Left ventricle myocardium inferior (tissue), 1 donor: ENCODE measurements at regions not wholly inside any gene's neighbourhood (a gene's known extent, or its start where the extent isn't known, plus 50 kb on each side); places are given as distances from the start of the nearest gene placed in this dataset.

Experiments used
- DNase-seq: peaks from one replicate; pipeline ENCODE4 v3.0.0-alpha.2; 2020
- H3K27ac ChIP-seq: fragments of 200-600 bp; replicated peaks from 2 replicates; pipeline ENCODE4 v1.8.0; 2021
- H3K27me3 ChIP-seq: fragments of 200-600 bp; 2 replicates; pipeline ENCODE4 v1.8.0; 2021; ENCODE audit warnings: low read depth
- H3K36me3 ChIP-seq: fragments of 200-600 bp; 2 replicates; pipeline ENCODE4 v1.8.0; 2021
- H3K4me1 ChIP-seq: fragments of 200-600 bp; 2 replicates; pipeline ENCODE4 v1.8.0; 2021
- H3K4me3 ChIP-seq: fragments of 200-600 bp; 2 replicates; pipeline ENCODE4 v1.8.0; 2021; ENCODE audit warnings: mild to moderate bottlenecking, moderate library complexity
- H3K9me3 ChIP-seq: fragments of 200-600 bp; replicated peaks from 2 replicates; pipeline ENCODE4 v1.8.0; 2021
- intact Hi-C: fragments of 100-400 bp; cut with micrococcal nuclease; formaldehyde crosslinking; loops from one replicate; pipeline ENCODE4 v1.11.0; 2022
- TF ChIP-seq, protein P1 (sequence below): fragments of 200-600 bp; IDR thresholded peaks from 2 replicates; pipeline ENCODE4 v1.8.0; 2021; ENCODE audit warnings: antibody characterized with exemption, mild to moderate bottlenecking, borderline replicate concordance
- donor health status: DM: no; HTN: yes; CAD: no; lungs with severe emphysema.

DNA sequence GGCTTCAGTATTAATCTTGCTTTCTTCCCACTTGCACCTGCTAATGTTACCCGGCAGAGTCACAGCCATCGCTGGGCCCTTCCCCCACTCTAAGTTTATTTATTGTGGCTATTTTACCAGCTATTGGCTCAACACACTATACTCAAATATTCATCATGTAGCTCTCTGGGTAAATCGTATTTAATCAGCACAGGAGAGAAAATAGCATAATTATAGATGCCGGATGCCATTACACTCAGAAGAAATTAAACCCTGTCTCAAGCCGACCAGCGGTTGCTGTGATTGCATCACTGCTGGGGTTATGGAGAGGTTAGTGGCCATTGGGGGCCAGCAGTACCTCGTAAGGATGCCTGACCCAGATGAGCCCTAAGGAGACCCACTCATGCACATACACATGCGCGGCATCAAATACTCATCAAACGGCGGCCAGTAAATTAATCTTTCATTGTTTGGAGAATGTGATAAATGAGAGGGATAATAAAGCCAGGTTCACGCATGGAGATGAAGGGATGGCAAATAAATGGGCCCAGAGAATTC lies 269.5 kb upstream of the ZFHX3 start:
- intact Hi-C loops, result no loop called here
- Histone ChIP-seq H3K4me3 (no peak overlapping the region), H3K36me3 (no peaks in the 10 kb centered on the region), H3K9me3 (peaks cover 8% of the 10 kb centered on the region), H3K27me3 (no peaks in the 10 kb centered on the region), H3K27ac (no peak overlapping the region), H3K4me1 (no peaks in the 10 kb centered on the region)
- no peak for DNase-seq
- TF ChIP-seq, protein P1, sequence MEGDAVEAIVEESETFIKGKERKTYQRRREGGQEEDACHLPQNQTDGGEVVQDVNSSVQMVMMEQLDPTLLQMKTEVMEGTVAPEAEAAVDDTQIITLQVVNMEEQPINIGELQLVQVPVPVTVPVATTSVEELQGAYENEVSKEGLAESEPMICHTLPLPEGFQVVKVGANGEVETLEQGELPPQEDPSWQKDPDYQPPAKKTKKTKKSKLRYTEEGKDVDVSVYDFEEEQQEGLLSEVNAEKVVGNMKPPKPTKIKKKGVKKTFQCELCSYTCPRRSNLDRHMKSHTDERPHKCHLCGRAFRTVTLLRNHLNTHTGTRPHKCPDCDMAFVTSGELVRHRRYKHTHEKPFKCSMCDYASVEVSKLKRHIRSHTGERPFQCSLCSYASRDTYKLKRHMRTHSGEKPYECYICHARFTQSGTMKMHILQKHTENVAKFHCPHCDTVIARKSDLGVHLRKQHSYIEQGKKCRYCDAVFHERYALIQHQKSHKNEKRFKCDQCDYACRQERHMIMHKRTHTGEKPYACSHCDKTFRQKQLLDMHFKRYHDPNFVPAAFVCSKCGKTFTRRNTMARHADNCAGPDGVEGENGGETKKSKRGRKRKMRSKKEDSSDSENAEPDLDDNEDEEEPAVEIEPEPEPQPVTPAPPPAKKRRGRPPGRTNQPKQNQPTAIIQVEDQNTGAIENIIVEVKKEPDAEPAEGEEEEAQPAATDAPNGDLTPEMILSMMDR, result no peak

DNA sequence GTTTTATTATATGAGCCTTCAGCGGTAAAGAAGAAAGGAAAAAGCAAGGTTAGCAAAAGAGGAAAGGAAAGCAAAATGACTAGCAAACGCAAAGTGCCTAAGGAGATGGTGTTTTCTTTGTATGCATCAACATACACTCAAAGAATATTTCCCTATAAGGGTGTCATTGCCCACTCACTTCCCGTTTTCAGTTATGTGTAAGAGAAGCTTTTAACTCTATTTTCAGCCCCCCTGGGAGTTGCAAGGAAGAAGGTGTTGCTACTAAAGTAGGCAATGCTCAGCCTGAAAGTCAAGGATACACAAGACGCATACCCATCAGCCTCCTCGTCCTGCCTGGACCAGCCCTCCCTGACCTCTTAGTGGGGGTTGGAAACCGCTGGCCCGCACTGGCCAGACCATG lies 267.7 kb upstream of the ZFHX3 start:
- Histone ChIP-seq H3K4me3 (no peak overlapping the region), H3K4me1 (no peaks in the 10 kb centered on the region), H3K36me3 (no peaks in the 10 kb centered on the region), H3K9me3 (peaks cover 8% of the 10 kb centered on the region), H3K27me3 (no peaks in the 10 kb centered on the region), H3K27ac (no peak overlapping the region)
- TF ChIP-seq, protein P1, result no peak
- no peak for DNase-seq
- intact Hi-C loops, result no loop called here

DNA sequence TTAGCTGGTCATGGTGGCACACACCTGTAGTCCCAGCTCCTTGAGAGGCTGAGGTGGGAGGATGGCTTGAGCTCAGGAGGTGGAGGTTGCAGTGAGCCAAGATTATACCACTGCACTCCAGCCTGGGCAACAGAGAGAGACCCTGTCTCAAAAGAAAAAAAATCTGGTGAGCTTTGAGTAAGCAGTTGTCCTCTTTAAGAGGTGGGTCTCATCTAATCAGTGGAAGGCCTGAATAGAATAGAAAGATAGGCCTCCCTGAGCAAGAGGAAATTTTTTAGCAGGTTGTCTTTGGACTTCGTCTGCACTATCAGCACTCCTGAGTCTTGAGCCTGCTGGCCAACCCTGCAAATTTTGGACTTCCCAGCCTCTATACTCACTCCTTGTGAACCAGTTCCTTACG lies 266.0 kb upstream of the ZFHX3 start:
- H3K27ac ChIP-seq, result no peak overlapping the region
- intact Hi-C loops, result no loop called here
- DNase-seq, result no peak
- H3K4me3 ChIP-seq, result no peak overlapping the region
- H3K9me3 ChIP-seq, result peaks cover 8% of the 10 kb centered on the region
- no peaks in the 10 kb centered on the region for H3K4me1 ChIP-seq
- no peaks in the 10 kb centered on the region for H3K36me3 ChIP-seq
- no peaks in the 10 kb centered on the region for H3K27me3 ChIP-seq
- TF ChIP-seq, protein P1, result no peak

DNA sequence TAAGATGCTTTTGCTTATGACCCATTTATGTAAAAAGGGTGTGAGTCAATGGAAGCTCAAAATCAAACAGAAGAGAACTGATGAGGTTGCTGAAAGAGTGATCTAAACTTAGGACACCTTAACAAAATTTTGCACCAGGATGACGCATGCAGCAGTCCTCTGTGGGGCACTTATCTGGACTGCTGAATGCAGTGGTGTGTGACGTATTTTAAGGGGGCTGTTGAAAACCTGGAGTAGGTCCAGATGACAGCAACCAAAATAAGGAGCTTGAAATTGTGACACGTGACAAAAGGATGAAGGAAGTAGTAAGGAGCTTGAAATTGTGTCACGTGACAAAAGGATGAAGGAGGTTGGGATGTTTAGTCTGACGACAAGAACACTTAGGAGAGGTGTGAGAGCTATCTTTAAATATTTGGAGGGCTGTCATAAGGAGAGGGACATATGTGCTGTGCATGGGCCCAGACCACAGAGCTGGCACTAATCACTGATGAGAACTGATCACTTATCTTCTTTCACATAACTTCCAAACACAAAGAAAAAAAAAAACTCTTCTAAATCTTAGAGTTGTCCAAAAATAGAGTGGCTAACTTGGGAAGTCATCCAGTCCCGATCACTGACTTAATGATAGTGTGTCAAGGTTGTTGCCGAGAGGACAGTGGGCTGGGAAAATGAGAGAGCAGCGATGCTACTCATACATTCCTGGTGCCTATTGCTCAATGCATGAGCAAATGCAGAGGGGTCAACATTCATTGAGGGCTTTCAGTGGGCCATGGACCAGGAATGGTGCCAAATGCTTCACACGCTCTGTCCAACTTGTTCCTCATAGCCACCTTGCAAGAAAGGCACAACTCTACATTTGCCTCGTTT lies 264.2 kb upstream of the ZFHX3 start:
- TF ChIP-seq, protein P1, result no peak
- peaks cover 8% of the 10 kb centered on the region for H3K9me3 ChIP-seq
- H3K36me3 ChIP-seq, result no peaks in the 10 kb centered on the region
- H3K4me3 ChIP-seq, result no peak overlapping the region
- no peaks in the 10 kb centered on the region for H3K4me1 ChIP-seq
- no peaks in the 10 kb centered on the region for H3K27me3 ChIP-seq
- intact Hi-C loops, result no loop called here
- DNase-seq, result no peak
- H3K27ac ChIP-seq, result no peak overlapping the region

DNA sequence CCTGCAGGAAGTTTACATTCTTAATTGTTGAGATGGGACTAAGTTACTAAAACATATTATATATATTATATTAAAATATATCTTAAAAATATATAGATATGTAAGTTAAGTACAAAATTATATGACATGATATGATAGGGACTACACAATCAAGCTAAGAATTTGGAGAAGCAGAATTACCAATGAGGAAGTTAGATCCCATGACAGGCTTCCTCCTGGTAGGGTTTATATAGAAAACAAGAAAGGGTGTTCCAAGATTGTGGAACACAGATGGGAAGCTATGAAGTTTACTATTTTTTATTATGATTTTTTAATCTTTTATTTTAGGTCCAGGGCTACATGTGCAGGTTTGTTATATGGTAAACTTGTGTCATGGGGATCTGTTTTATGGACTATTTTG lies 260.8 kb upstream of the ZFHX3 start:
- Histone ChIP-seq H3K27ac (no peak overlapping the region), H3K27me3 (peaks cover 5% of the 10 kb centered on the region), H3K9me3 (peaks cover under 1% of the 10 kb centered on the region), H3K36me3 (no peaks in the 10 kb centered on the region), H3K4me3 (no peak overlapping the region), H3K4me1 (no peaks in the 10 kb centered on the region)
- no peak for DNase-seq
- intact Hi-C loops, result no loop called here
- TF ChIP-seq, protein P1, result no peak
